ENCODE measurements at regions not wholly inside any gene's neighbourhood (a gene's known extent, or its start where the extent isn't known, plus 50 kb on each side); places are given as distances from the start of the nearest gene placed in this dataset.

- Histone ChIP-seq H3K27ac (replicated peaks) (no peak overlapping the region), H3K9me3 (replicated peaks) (peaks cover 4% of the 10 kb centered on the region), H3K27me3 (ENCODE audit: low read depth) (no peaks in the 10 kb centered on the region), H3K4me3 (no peak overlapping the region), H3K36me3 (no peaks in the 10 kb centered on the region), H3K4me1 (no peaks in the 10 kb centered on the region)
- no peak for TF ChIP-seq CTCF (IDR thresholded peaks at IDR 0.05; ENCODE audit: borderline replicate concordance)
- no peak for DNase-seq
- intact Hi-C loops (cut with micrococcal nuclease), result no loop called here
Measured at GRCh38 chr4:120491481-120491880, 424.8 kb upstream of the MAD2L1 start.

- no peak for TF ChIP-seq CTCF (IDR thresholded peaks at IDR 0.05; ENCODE audit: borderline replicate concordance)
- Histone ChIP-seq H3K9me3 (replicated peaks) (peaks cover 11% of the 10 kb centered on the region), H3K36me3 (no peaks in the 10 kb centered on the region), H3K27ac (replicated peaks) (no peak overlapping the region), H3K4me3 (no peak overlapping the region), H3K4me1 (no peaks in the 10 kb centered on the region), H3K27me3 (ENCODE audit: low read depth) (no peaks in the 10 kb centered on the region)
- intact Hi-C loops (cut with micrococcal nuclease), result no loop called here
- no peak for DNase-seq
Measured at GRCh38 chr4:120481756-120482155, 415.1 kb upstream of the MAD2L1 start.

GRCh38 chr4:120472447-120473131 is 405.9 kb upstream of the MAD2L1 start:
- TF ChIP-seq CTCF (IDR thresholded peaks at IDR 0.05; ENCODE audit: borderline replicate concordance), result no peak
- Histone ChIP-seq H3K27me3 (ENCODE audit: low read depth) (no peaks in the 10 kb centered on the region), H3K4me3 (no peak overlapping the region), H3K4me1 (no peaks in the 10 kb centered on the region), H3K9me3 (replicated peaks) (no peaks in the 10 kb centered on the region), H3K36me3 (no peaks in the 10 kb centered on the region), H3K27ac (replicated peaks) (no peak overlapping the region)
- intact Hi-C loops (cut with micrococcal nuclease), result no loop called here
- no peak for DNase-seq

GRCh38 chr4:120466429-120466828 is 399.8 kb upstream of the MAD2L1 start:
- Histone ChIP-seq H3K36me3 (no peaks in the 10 kb centered on the region), H3K27me3 (ENCODE audit: low read depth) (no peaks in the 10 kb centered on the region), H3K4me3 (no peak overlapping the region), H3K9me3 (replicated peaks) (peaks cover 20% of the 10 kb centered on the region), H3K4me1 (no peaks in the 10 kb centered on the region), H3K27ac (replicated peaks) (no peak overlapping the region)
- no peak for TF ChIP-seq CTCF (IDR thresholded peaks at IDR 0.05; ENCODE audit: borderline replicate concordance)
- DNase-seq, result no peak
- intact Hi-C loops (cut with micrococcal nuclease), result no loop called here

- DNase-seq, result no peak
Measured at GRCh38 chr4:120454788-120455187, 388.1 kb upstream of the MAD2L1 start.

More at GRCh38 chr4:120454788-120455187, 388.1 kb upstream of the MAD2L1 start:
- H3K27ac ChIP-seq (replicated peaks), result no peak overlapping the region
- intact Hi-C loops (cut with micrococcal nuclease), result no loop called here
- no peaks in the 10 kb centered on the region for H3K4me1 ChIP-seq
- H3K36me3 ChIP-seq, result no peaks in the 10 kb centered on the region
- no peak overlapping the region for H3K4me3 ChIP-seq
- no peak for TF ChIP-seq CTCF (IDR thresholded peaks at IDR 0.05; ENCODE audit: borderline replicate concordance)
- no peaks in the 10 kb centered on the region for H3K27me3 ChIP-seq (ENCODE audit: low read depth)
- no peaks in the 10 kb centered on the region for H3K9me3 ChIP-seq (replicated peaks)

Data from left ventricle myocardium inferior (tissue), 1 donor.